LNCAP (cell line): ENCODE measurements at regions not wholly inside any gene's neighbourhood (a gene's known extent, or its start where the extent isn't known, plus 50 kb on each side); places are given as distances from the start of the nearest gene placed in this dataset.

Experiments used
- CTCF ChIP-seq: fragments of 450-650 bp; IDR thresholded peaks from 2 replicates; pipeline ENCODE4 v1.5.1; 2017; ENCODE audit warnings: mild to moderate bottlenecking

- no peak for TF ChIP-seq CTCF
These were observed 561.0 kb downstream of the SOX6 start for GRCh38 chr11:15795378-15795777.

GRCh38 chr11:15800111-15800800 is 556.1 kb downstream of the SOX6 start:
- TF ChIP-seq CTCF, result no peak

- TF ChIP-seq CTCF, result no peak
These were observed 555.2 kb downstream of the SOX6 start for GRCh38 chr11:15801126-15801525.

- no peak for TF ChIP-seq CTCF
These were observed 554.7 kb downstream of the SOX6 start for GRCh38 chr11:15801616-15802015.

- TF ChIP-seq CTCF, result no peak
These were observed 550.6 kb downstream of the SOX6 start for GRCh38 chr11:15805726-15806125.

GRCh38 chr11:15806217-15806616 is 550.1 kb downstream of the SOX6 start:
- no peak for TF ChIP-seq CTCF

GRCh38 chr11:15807827-15808226 is 548.5 kb downstream of the SOX6 start:
- TF ChIP-seq CTCF, result no peak

GRCh38 chr11:15810082-15810481 is 546.3 kb downstream of the SOX6 start:
- no peak for TF ChIP-seq CTCF
